T-helper 2 cell (primary cell): ENCODE measurements at regions not wholly inside any gene's neighbourhood (a gene's known extent, or its start where the extent isn't known, plus 50 kb on each side); places are given as distances from the start of the nearest gene placed in this dataset.
"Not testable (repeated sequence)": the region's sequence is repeated elsewhere in the genome, so short reads cannot be mapped to it uniquely, and the experiment has no call there.

Experiments used
- DNase-seq, 5 experiments: peaks; one replicate each; pipeline versions ENCODE4 v3.0.0 to v3.0.0-alpha.2; 2012 to 2022

DNA sequence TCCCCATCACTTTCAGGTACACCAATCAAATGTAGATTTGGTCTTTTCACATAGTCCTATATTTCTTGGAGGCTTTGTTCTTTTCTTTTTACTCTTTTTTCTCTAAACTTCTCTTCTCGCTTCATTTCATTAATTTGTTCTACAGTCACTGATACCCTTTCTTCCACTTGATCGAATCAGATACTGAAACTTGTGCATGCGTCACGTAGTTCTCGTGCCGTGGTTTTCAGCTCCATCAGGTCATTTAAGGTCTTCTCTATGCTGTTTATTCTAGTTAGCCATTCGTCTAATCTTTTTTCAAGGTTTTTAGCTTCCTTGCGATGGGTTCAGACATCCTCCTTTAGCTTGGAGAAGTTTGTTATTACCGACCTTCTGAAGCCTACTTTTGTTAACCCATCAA is 70.6 kb downstream of the DLEU7 start:
- DNase-seq: not testable (repeated sequence)
